ENCODE measurements at regions not wholly inside any gene's neighbourhood (a gene's known extent, or its start where the extent isn't known, plus 50 kb on each side); places are given as distances from the start of the nearest gene placed in this dataset.

GRCh38 chr7:119377861-119378260, 895.1 kb upstream of the KCND2 start:
- no peak overlapping the region for H3K27ac ChIP-seq
- H4K20me1 ChIP-seq (ENCODE audit: insufficient read depth): no peaks in the 10 kb centered on the region
- H3K4me1 ChIP-seq (replicated peaks; ENCODE audit: insufficient read depth): no peaks in the 10 kb centered on the region
- no peak for DNase-seq
- TF ChIP-seq CTCF (conservative IDR thresholded peaks at IDR 0.05) (no peak), EZH2 (IDR thresholded peaks at IDR 0.05; ENCODE audit: low read depth) (no peak)
- intact Hi-C loops (cut with micrococcal nuclease; ENCODE audit: unreplicated experiment): no loop called here
- no peak overlapping the region for H3K4me2 ChIP-seq
- H3K79me2 ChIP-seq (ENCODE audit: low read depth): no peaks in the 10 kb centered on the region
- H3K9me3 ChIP-seq (ENCODE audit: insufficient read depth, low read depth): no peaks in the 10 kb centered on the region
- no peaks in the 10 kb centered on the region for H3F3A ChIP-seq (ENCODE audit: insufficient read depth, low read depth)
- BruUV-seq (replicated peaks): no TSS peak
- H3K4me3 ChIP-seq: no peak overlapping the region
- H3K9me2 ChIP-seq (ENCODE audit: insufficient read depth): no peaks in the 10 kb centered on the region
- ChIA-PET CTCF (no interaction called here), POLR2A (ENCODE audit: unreplicated experiment) (no interaction called here)
- no peaks in the 10 kb centered on the region for H3K36me3 ChIP-seq (ENCODE audit: low read depth)
- H3K27me3 ChIP-seq (ENCODE audit: insufficient read depth, low read depth): no peaks in the 10 kb centered on the region
- H2AFZ ChIP-seq: no peak overlapping the region

GRCh38 chr7:119382726-119383125, 890.2 kb upstream of the KCND2 start:
- Histone ChIP-seq H3K4me3 (no peak overlapping the region), H3F3A (ENCODE audit: insufficient read depth, low read depth) (no peaks in the 10 kb centered on the region), H3K9me3 (ENCODE audit: insufficient read depth, low read depth) (no peaks in the 10 kb centered on the region), H3K4me1 (replicated peaks; ENCODE audit: insufficient read depth) (no peaks in the 10 kb centered on the region), H3K27me3 (ENCODE audit: insufficient read depth, low read depth) (no peaks in the 10 kb centered on the region), H3K79me2 (ENCODE audit: low read depth) (no peaks in the 10 kb centered on the region), H3K9me2 (ENCODE audit: insufficient read depth) (no peaks in the 10 kb centered on the region), H2AFZ (no peak overlapping the region), H3K4me2 (no peak overlapping the region), H4K20me1 (ENCODE audit: insufficient read depth) (no peaks in the 10 kb centered on the region), H3K36me3 (ENCODE audit: low read depth) (no peaks in the 10 kb centered on the region), H3K27ac (no peak overlapping the region)
- ChIA-PET POLR2A (ENCODE audit: unreplicated experiment) (no interaction called here), CTCF (no interaction called here)
- intact Hi-C loops (cut with micrococcal nuclease; ENCODE audit: unreplicated experiment): no loop called here
- BruUV-seq (replicated peaks): no TSS peak
- DNase-seq: no peak
- TF ChIP-seq CTCF (conservative IDR thresholded peaks at IDR 0.05): no peak
- TF ChIP-seq EZH2 (IDR thresholded peaks at IDR 0.05; ENCODE audit: low read depth): no peak

- intact Hi-C loops (cut with micrococcal nuclease; ENCODE audit: unreplicated experiment): no loop called here
These were observed 878.0 kb upstream of the KCND2 start for GRCh38 chr7:119395024-119395423.

More at GRCh38 chr7:119395024-119395423, 878.0 kb upstream of the KCND2 start:
- no peaks in the 10 kb centered on the region; the same call in 1 of the 2 replicates for H3K9me2 ChIP-seq (ENCODE audit: insufficient read depth)
- H3K9me3 ChIP-seq (ENCODE audit: insufficient read depth, low read depth): no peaks in the 10 kb centered on the region; the same call in 1 of the 2 replicates
- no peaks in the 10 kb centered on the region for H3K79me2 ChIP-seq (ENCODE audit: low read depth)
- DNase-seq: no peak
- no peaks in the 10 kb centered on the region for H3K36me3 ChIP-seq (ENCODE audit: low read depth)
- no peak overlapping the region for H2AFZ ChIP-seq
- H3F3A ChIP-seq (ENCODE audit: insufficient read depth, low read depth): no peaks in the 10 kb centered on the region
- H3K27ac ChIP-seq: no peak overlapping the region
- ChIA-PET POLR2A (ENCODE audit: unreplicated experiment) (no interaction called here), CTCF (no interaction called here)
- no peak overlapping the region for H3K4me3 ChIP-seq
- no peaks in the 10 kb centered on the region for H4K20me1 ChIP-seq (ENCODE audit: insufficient read depth)
- TF ChIP-seq EZH2 (IDR thresholded peaks at IDR 0.05; ENCODE audit: low read depth) (no peak), CTCF (conservative IDR thresholded peaks at IDR 0.05) (no peak)
- no peaks in the 10 kb centered on the region for H3K4me1 ChIP-seq (replicated peaks; ENCODE audit: insufficient read depth)
- BruUV-seq (replicated peaks): no TSS peak
- H3K27me3 ChIP-seq (ENCODE audit: insufficient read depth, low read depth): no peaks in the 10 kb centered on the region
- no peak overlapping the region for H3K4me2 ChIP-seq
